ENCODE measurements at regions not wholly inside any gene's neighbourhood (a gene's known extent, or its start where the extent isn't known, plus 50 kb on each side); places are given as distances from the start of the nearest gene placed in this dataset.
"Not testable (repeated sequence)": the region's sequence is repeated elsewhere in the genome, so short reads cannot be mapped to it uniquely, and the experiment has no call there.

- Histone ChIP-seq H3K9me3 (ENCODE audit: control insufficient read depth, insufficient read depth, low read length) (no peaks in the 10 kb centered on the region), H3K4me1 (ENCODE audit: control insufficient read depth, insufficient read depth, low read length) (no peaks in the 10 kb centered on the region), H3K27me3 (ENCODE audit: control insufficient read depth, insufficient read depth, low read length) (no peaks in the 10 kb centered on the region), H3K4me3 (ENCODE audit: low read depth, low read length) (no peak overlapping the region), H3K27ac (ENCODE audit: low read depth, low read length) (no peak overlapping the region), H3K36me3 (ENCODE audit: control insufficient read depth, insufficient read depth, low read length) (no peaks in the 10 kb centered on the region), H3K9ac (ENCODE audit: low read depth, low read length) (no peak overlapping the region)
Observed at GRCh38 chr20:16864069-16864468, 115.9 kb downstream of the OTOR start.

DNA sequence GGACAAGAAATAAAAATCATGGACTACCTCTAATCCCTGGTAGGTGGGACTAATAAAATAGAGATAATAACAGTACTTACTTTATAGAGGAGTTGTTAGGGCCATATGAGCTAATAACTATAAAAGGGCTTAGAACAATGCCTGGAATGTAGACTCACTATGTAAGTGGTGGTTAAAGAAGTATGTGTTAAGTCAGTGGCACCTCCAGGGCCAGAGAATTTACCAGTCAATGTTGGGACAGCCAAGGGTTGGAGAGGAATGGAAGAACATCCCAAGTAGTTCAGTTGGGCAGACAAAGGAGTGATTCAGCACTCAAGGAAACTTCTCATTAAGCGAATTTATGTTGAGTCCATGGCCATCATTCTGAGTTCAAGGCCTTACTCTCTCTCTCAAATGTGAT is 116.8 kb downstream of the OTOR start:
- Histone ChIP-seq H3K9me3 (ENCODE audit: control insufficient read depth, insufficient read depth, low read length) (no peaks in the 10 kb centered on the region), H3K4me3 (ENCODE audit: low read depth, low read length) (no peak overlapping the region), H3K27ac (ENCODE audit: low read depth, low read length) (no peak overlapping the region)

GRCh38 chr20:16865406-16865805 is 117.2 kb downstream of the OTOR start:
- no peak overlapping the region for H3K4me3 ChIP-seq (ENCODE audit: low read depth, low read length)
- H3K27ac ChIP-seq (ENCODE audit: low read depth, low read length) = no peak overlapping the region
- H3K27me3 ChIP-seq (ENCODE audit: control insufficient read depth, insufficient read depth, low read length) = no peaks in the 10 kb centered on the region
- no peaks in the 10 kb centered on the region for H3K9me3 ChIP-seq (ENCODE audit: control insufficient read depth, insufficient read depth, low read length)
- no peaks in the 10 kb centered on the region for H3K36me3 ChIP-seq (ENCODE audit: control insufficient read depth, insufficient read depth, low read length)
- H3K4me1 ChIP-seq (ENCODE audit: control insufficient read depth, insufficient read depth, low read length) = no peaks in the 10 kb centered on the region
- H3K9ac ChIP-seq (ENCODE audit: low read depth, low read length) = no peak overlapping the region

More for the DNA sequence above, 116.8 kb downstream of the OTOR start:
- no peaks in the 10 kb centered on the region for H3K36me3 ChIP-seq (ENCODE audit: control insufficient read depth, insufficient read depth, low read length)
- H3K27me3 ChIP-seq (ENCODE audit: control insufficient read depth, insufficient read depth, low read length) = no peaks in the 10 kb centered on the region
- no peaks in the 10 kb centered on the region for H3K4me1 ChIP-seq (ENCODE audit: control insufficient read depth, insufficient read depth, low read length)
- H3K9ac ChIP-seq (ENCODE audit: low read depth, low read length) = no peak overlapping the region

DNA sequence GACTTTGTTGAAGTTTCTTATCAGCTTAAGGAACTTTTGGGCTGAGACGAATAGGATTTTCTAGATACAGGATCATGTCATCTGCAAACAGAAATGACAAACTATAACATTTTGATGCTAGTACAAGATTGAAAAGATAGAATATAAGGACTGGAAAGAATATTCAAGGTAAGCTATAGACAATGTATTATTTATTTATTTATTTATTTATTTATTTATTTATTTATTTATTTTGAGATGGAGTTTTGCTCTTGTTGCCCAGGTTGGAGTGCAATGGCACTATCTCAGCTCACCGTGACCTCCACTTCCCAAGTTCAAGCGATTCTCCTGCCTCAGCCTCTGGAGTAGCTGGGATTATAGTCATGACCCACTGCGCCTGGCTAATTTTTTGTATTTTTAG is 125.0 kb downstream of the OTOR start:
- not testable (repeated sequence) for H3K36me3 ChIP-seq (ENCODE audit: control insufficient read depth, insufficient read depth, low read length); H3K27ac ChIP-seq (ENCODE audit: low read depth, low read length); H3K4me1 ChIP-seq (ENCODE audit: control insufficient read depth, insufficient read depth, low read length); H3K9me3 ChIP-seq (ENCODE audit: control insufficient read depth, insufficient read depth, low read length); H3K4me3 ChIP-seq (ENCODE audit: low read depth, low read length); H3K27me3 ChIP-seq (ENCODE audit: control insufficient read depth, insufficient read depth, low read length); H3K9ac ChIP-seq (ENCODE audit: low read depth, low read length)

DNA sequence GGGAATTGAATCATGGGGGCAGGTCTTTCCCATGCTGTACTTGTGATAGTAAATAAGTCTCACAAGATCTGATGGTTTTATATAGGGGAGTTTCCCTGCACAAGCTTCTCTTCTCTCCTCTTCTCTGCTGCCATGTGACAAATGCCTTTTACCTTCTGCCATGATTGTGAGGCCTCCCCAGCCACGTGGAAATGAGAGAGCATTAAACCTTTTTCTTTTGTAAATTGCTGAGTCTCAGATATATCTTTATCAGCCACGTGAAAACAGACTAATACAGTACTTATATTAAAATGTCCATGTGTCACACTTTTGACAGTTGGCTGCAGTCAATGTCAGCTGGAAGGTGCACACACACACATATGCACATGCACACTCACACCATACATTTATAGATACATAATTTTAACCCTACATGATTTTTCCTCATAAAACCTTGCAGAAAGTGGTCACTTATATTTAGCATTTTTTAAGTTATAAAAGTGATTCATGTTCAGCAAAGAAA is 128.9 kb downstream of the OTOR start:
- H3K27me3 ChIP-seq (ENCODE audit: control insufficient read depth, insufficient read depth, low read length) = no peaks in the 10 kb centered on the region
- H3K27ac ChIP-seq (ENCODE audit: low read depth, low read length) = no peak overlapping the region
- H3K36me3 ChIP-seq (ENCODE audit: control insufficient read depth, insufficient read depth, low read length) = no peaks in the 10 kb centered on the region
- H3K9ac ChIP-seq (ENCODE audit: low read depth, low read length) = no peak overlapping the region
- H3K9me3 ChIP-seq (ENCODE audit: control insufficient read depth, insufficient read depth, low read length) = no peaks in the 10 kb centered on the region
- no peak overlapping the region for H3K4me3 ChIP-seq (ENCODE audit: low read depth, low read length)
- no peaks in the 10 kb centered on the region for H3K4me1 ChIP-seq (ENCODE audit: control insufficient read depth, insufficient read depth, low read length)

DNA sequence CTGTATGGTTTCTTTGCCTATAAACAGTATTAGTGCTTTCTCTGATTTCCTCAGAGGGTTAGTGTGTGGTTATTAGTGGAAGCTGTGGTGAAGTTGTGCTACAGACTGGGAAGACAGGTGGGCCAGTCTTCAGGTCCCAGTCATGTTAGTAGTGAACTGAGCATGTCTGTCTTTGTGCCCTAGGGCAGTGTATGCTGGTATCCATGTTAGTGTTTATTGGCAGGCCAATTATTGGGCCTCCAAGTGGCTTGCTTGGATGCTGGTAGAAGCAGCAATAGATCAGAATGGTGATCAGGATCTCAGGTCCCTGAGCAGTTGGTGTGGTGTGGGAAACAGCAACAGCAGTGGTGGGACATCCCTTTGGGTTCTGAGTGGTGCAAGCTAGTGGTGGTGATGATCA is 137.6 kb downstream of the OTOR start:
- Histone ChIP-seq H3K27me3 (ENCODE audit: control insufficient read depth, insufficient read depth, low read length) (no peaks in the 10 kb centered on the region), H3K9me3 (ENCODE audit: control insufficient read depth, insufficient read depth, low read length) (no peaks in the 10 kb centered on the region), H3K27ac (ENCODE audit: low read depth, low read length) (no peak overlapping the region), H3K4me3 (ENCODE audit: low read depth, low read length) (no peak overlapping the region), H3K9ac (ENCODE audit: low read depth, low read length) (no peak overlapping the region), H3K36me3 (ENCODE audit: control insufficient read depth, insufficient read depth, low read length) (no peaks in the 10 kb centered on the region), H3K4me1 (ENCODE audit: control insufficient read depth, insufficient read depth, low read length) (no peaks in the 10 kb centered on the region)

GRCh38 chr20:16898433-16898832 is 150.3 kb downstream of the OTOR start:
- Histone ChIP-seq H3K9me3 (ENCODE audit: control insufficient read depth, insufficient read depth, low read length) (no peaks in the 10 kb centered on the region), H3K9ac (ENCODE audit: low read depth, low read length) (no peak overlapping the region), H3K4me3 (ENCODE audit: low read depth, low read length) (no peak overlapping the region), H3K27me3 (ENCODE audit: control insufficient read depth, insufficient read depth, low read length) (no peaks in the 10 kb centered on the region), H3K36me3 (ENCODE audit: control insufficient read depth, insufficient read depth, low read length) (no peaks in the 10 kb centered on the region), H3K4me1 (ENCODE audit: control insufficient read depth, insufficient read depth, low read length) (no peaks in the 10 kb centered on the region), H3K27ac (ENCODE audit: low read depth, low read length) (no peak overlapping the region)

DNA sequence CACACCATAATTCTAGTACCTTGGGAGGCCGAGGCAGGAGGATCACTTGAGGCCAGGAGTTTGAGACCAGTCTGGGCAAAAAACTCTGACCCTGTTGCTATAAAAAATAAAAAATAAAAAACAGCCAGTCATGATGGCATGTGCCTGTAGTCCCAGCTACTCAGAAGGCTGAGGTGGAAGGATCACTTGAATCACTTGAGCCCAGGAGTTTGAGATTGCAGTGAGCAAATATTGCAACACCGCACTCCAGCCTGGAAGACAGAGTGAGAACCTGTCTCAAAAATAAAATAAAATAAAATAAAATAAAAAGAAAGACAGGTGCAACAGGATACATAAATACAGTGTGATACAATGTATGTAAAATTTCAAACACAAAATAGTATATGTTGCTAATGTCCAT is 154.5 kb downstream of the OTOR start:
- Histone ChIP-seq H3K9ac (ENCODE audit: low read depth, low read length) (no peak overlapping the region), H3K36me3 (ENCODE audit: control insufficient read depth, insufficient read depth, low read length) (no peaks in the 10 kb centered on the region), H3K4me3 (ENCODE audit: low read depth, low read length) (no peak overlapping the region), H3K27ac (ENCODE audit: low read depth, low read length) (no peak overlapping the region), H3K27me3 (ENCODE audit: control insufficient read depth, insufficient read depth, low read length) (no peaks in the 10 kb centered on the region), H3K4me1 (ENCODE audit: control insufficient read depth, insufficient read depth, low read length) (no peaks in the 10 kb centered on the region), H3K9me3 (ENCODE audit: control insufficient read depth, insufficient read depth, low read length) (no peaks in the 10 kb centered on the region)

DNA sequence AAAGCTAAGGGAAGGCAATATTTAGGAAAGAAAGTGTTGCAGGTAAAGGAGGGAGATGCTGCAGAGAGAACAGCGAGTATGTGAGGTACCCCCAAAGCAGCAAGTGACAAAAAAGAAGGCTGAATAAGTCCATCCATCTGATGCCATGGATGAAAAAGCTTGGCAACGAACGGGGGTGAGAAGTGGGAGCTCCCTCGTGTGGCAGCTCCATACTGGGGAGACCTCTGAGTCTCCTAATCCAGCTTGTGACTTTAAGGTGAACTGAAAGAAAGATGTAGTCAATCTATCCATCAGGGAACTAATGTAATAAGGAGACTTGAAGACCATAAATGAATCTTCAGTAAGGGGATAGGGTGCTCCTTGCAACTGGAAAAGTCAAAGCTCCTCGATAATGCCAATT is 156.6 kb downstream of the OTOR start:
- Histone ChIP-seq H3K36me3 (ENCODE audit: control insufficient read depth, insufficient read depth, low read length) (no peaks in the 10 kb centered on the region), H3K4me3 (ENCODE audit: low read depth, low read length) (no peak overlapping the region), H3K9me3 (ENCODE audit: control insufficient read depth, insufficient read depth, low read length) (no peaks in the 10 kb centered on the region), H3K9ac (ENCODE audit: low read depth, low read length) (no peak overlapping the region), H3K4me1 (ENCODE audit: control insufficient read depth, insufficient read depth, low read length) (no peaks in the 10 kb centered on the region), H3K27me3 (ENCODE audit: control insufficient read depth, insufficient read depth, low read length) (no peaks in the 10 kb centered on the region), H3K27ac (ENCODE audit: low read depth, low read length) (no peak overlapping the region)

GRCh38 chr20:16914277-16914676 is 166.1 kb downstream of the OTOR start:
- no peak overlapping the region for H3K27ac ChIP-seq (ENCODE audit: low read depth, low read length)
- peaks cover 28% of the 10 kb centered on the region for H3K9me3 ChIP-seq (ENCODE audit: control insufficient read depth, insufficient read depth, low read length)

GRCh38 chr20:16916165-16916564 is 168.0 kb downstream of the OTOR start:
- H3K36me3 ChIP-seq (ENCODE audit: control insufficient read depth, insufficient read depth, low read length) = no peaks in the 10 kb centered on the region
- no peak overlapping the region for H3K27ac ChIP-seq (ENCODE audit: low read depth, low read length)
- no peak overlapping the region for H3K4me3 ChIP-seq (ENCODE audit: low read depth, low read length)
- peaks cover 28% of the 10 kb centered on the region for H3K9me3 ChIP-seq (ENCODE audit: control insufficient read depth, insufficient read depth, low read length)
- no peaks in the 10 kb centered on the region for H3K27me3 ChIP-seq (ENCODE audit: control insufficient read depth, insufficient read depth, low read length)
- no peak overlapping the region for H3K9ac ChIP-seq (ENCODE audit: low read depth, low read length)
- peaks cover 12% of the 10 kb centered on the region for H3K4me1 ChIP-seq (ENCODE audit: control insufficient read depth, insufficient read depth, low read length)

More at GRCh38 chr20:16914277-16914676, 166.1 kb downstream of the OTOR start:
- H3K27me3 ChIP-seq (ENCODE audit: control insufficient read depth, insufficient read depth, low read length) = no peaks in the 10 kb centered on the region
- no peak overlapping the region for H3K4me3 ChIP-seq (ENCODE audit: low read depth, low read length)
- no peak overlapping the region for H3K9ac ChIP-seq (ENCODE audit: low read depth, low read length)
- no peaks in the 10 kb centered on the region for H3K36me3 ChIP-seq (ENCODE audit: control insufficient read depth, insufficient read depth, low read length)
- peaks cover 12% of the 10 kb centered on the region for H3K4me1 ChIP-seq (ENCODE audit: control insufficient read depth, insufficient read depth, low read length)

- H3K9ac ChIP-seq (ENCODE audit: low read depth, low read length) = no peak overlapping the region
- H3K4me1 ChIP-seq (ENCODE audit: control insufficient read depth, insufficient read depth, low read length) = peaks cover 20% of the 10 kb centered on the region
- H3K4me3 ChIP-seq (ENCODE audit: low read depth, low read length) = no peak overlapping the region
- no peaks in the 10 kb centered on the region for H3K36me3 ChIP-seq (ENCODE audit: control insufficient read depth, insufficient read depth, low read length)
- H3K27me3 ChIP-seq (ENCODE audit: control insufficient read depth, insufficient read depth, low read length) = no peaks in the 10 kb centered on the region
- H3K9me3 ChIP-seq (ENCODE audit: control insufficient read depth, insufficient read depth, low read length) = peaks cover 28% of the 10 kb centered on the region
- H3K27ac ChIP-seq (ENCODE audit: low read depth, low read length) = no peak overlapping the region
Observed at GRCh38 chr20:16917636-16918035, 169.5 kb downstream of the OTOR start.
